ENCODE measurements at regions not wholly inside any gene's neighbourhood (a gene's known extent, or its start where the extent isn't known, plus 50 kb on each side); places are given as distances from the start of the nearest gene placed in this dataset.

GRCh38 chr5:94086194-94086593 lies 344.8 kb upstream of the POU5F2 start:
- Histone ChIP-seq H3K4me1 (no peaks in the 10 kb centered on the region), H3K27ac (no peak overlapping the region), H3K27me3 (no peaks in the 10 kb centered on the region), H3K36me3 (peaks cover 0 to 3% (median 0%) of the 10 kb centered on the region in 4 donors), H3K4me3 (no peak overlapping the region), H3K9me3 (no peaks in the 10 kb centered on the region)
- intact Hi-C loops (cut with DNase I; ENCODE audit: low total_unique reads), result no loop called here
- DNase-seq, result no peak
- WGBS, 5 donors, result 36 to 74% (median 50%) methylated on average over 2 of the region's 2 CpGs
- TF ChIP-seq POLR2AphosphoS5 (IDR thresholded peaks at IDR 0.05) (no peak), EP300 (IDR thresholded peaks at IDR 0.05) (no peak), POLR2A (IDR thresholded peaks at IDR 0.05) (no peak)
- TF ChIP-seq, protein P1, sequence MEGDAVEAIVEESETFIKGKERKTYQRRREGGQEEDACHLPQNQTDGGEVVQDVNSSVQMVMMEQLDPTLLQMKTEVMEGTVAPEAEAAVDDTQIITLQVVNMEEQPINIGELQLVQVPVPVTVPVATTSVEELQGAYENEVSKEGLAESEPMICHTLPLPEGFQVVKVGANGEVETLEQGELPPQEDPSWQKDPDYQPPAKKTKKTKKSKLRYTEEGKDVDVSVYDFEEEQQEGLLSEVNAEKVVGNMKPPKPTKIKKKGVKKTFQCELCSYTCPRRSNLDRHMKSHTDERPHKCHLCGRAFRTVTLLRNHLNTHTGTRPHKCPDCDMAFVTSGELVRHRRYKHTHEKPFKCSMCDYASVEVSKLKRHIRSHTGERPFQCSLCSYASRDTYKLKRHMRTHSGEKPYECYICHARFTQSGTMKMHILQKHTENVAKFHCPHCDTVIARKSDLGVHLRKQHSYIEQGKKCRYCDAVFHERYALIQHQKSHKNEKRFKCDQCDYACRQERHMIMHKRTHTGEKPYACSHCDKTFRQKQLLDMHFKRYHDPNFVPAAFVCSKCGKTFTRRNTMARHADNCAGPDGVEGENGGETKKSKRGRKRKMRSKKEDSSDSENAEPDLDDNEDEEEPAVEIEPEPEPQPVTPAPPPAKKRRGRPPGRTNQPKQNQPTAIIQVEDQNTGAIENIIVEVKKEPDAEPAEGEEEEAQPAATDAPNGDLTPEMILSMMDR (IDR thresholded peaks at IDR 0.05), result no peak

DNA sequence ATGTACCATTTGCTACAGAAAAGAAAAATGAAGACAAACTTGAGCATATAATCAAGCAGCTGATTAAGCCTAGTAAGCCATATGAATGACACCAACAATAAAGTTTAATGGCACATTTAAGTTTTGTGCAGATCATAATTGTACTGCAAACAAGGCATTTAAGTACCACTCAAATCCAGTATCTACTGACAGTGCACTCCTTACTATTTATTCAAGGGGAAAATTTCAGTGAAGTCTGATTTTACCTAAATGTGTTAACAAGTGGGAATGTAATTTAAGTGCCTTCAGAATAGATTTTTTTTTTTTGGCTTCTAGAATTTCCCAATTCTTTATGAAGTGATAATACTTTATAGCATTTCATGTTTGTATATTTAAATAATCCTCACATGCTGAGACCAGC lies 341.0 kb upstream of the POU5F2 start:
- TF ChIP-seq POLR2A (IDR thresholded peaks at IDR 0.05), result no peak
- no peak for TF ChIP-seq EP300 (IDR thresholded peaks at IDR 0.05)
- TF ChIP-seq, protein P1 (IDR thresholded peaks at IDR 0.05), result no peak
- TF ChIP-seq POLR2AphosphoS5 (IDR thresholded peaks at IDR 0.05), result no peak
- peaks cover 0 to 3% (median 0%) of the 10 kb centered on the region in 4 donors for H3K36me3 ChIP-seq
- no peak for DNase-seq
- H3K27me3 ChIP-seq, result no peaks in the 10 kb centered on the region
- no peak overlapping the region for H3K4me3 ChIP-seq
- no peaks in the 10 kb centered on the region for H3K9me3 ChIP-seq
- no peak overlapping the region for H3K27ac ChIP-seq
- intact Hi-C loops (cut with DNase I; ENCODE audit: low total_unique reads), result no loop called here
- H3K4me1 ChIP-seq, result peaks cover 0 to 16% (median 0%) of the 10 kb centered on the region in 4 donors

GRCh38 chr5:94081088-94081487 lies 339.7 kb upstream of the POU5F2 start:
- intact Hi-C loops (cut with DNase I; ENCODE audit: low total_unique reads), result no loop called here
- no peak for TF ChIP-seq POLR2AphosphoS5 (IDR thresholded peaks at IDR 0.05)
- TF ChIP-seq, protein P1 (IDR thresholded peaks at IDR 0.05), result no peak
- TF ChIP-seq EP300 (IDR thresholded peaks at IDR 0.05), result no peak
- TF ChIP-seq POLR2A (IDR thresholded peaks at IDR 0.05), result no peak
- no peak overlapping the region for H3K4me3 ChIP-seq
- H3K36me3 ChIP-seq, result peaks cover 0 to 3% (median 0%) of the 10 kb centered on the region in 4 donors
- no peaks in the 10 kb centered on the region for H3K27me3 ChIP-seq
- DNase-seq, result no peak
- H3K27ac ChIP-seq, result no peak overlapping the region
- H3K4me1 ChIP-seq, result peaks cover 0 to 21% (median 0%) of the 10 kb centered on the region in 4 donors
- no peaks in the 10 kb centered on the region for H3K9me3 ChIP-seq
- 89 to 97% (median 93%) methylated on average over 1 of the region's 1 CpG for WGBS, 5 donors

- no peak for DNase-seq
- H3K4me1 ChIP-seq, result peaks cover 0 to 21% (median 0%) of the 10 kb centered on the region in 4 donors
- no peaks in the 10 kb centered on the region for H3K9me3 ChIP-seq
- intact Hi-C loops (cut with DNase I; ENCODE audit: low total_unique reads), result no loop called here
- H3K36me3 ChIP-seq, result peaks cover 0 to 2% (median 0%) of the 10 kb centered on the region in 4 donors
- H3K27ac ChIP-seq, result no peak overlapping the region
- TF ChIP-seq, protein P1 (IDR thresholded peaks at IDR 0.05), result no peak
- no peak for TF ChIP-seq POLR2A (IDR thresholded peaks at IDR 0.05)
- TF ChIP-seq POLR2AphosphoS5 (IDR thresholded peaks at IDR 0.05), result no peak
- TF ChIP-seq EP300 (IDR thresholded peaks at IDR 0.05), result no peak
- H3K4me3 ChIP-seq, result no peak overlapping the region
- H3K27me3 ChIP-seq, result no peaks in the 10 kb centered on the region
- 77 to 90% (median 83%) methylated on average over 3 of the region's 3 CpGs for WGBS, 5 donors
Measured at GRCh38 chr5:94080390-94080789, 339.0 kb upstream of the POU5F2 start.
